GM18511 (cell line): ENCODE measurements at regions not wholly inside any gene's neighbourhood (a gene's known extent, or its start where the extent isn't known, plus 50 kb on each side); places are given as distances from the start of the nearest gene placed in this dataset.
"Not testable (repeated sequence)": the region's sequence is repeated elsewhere in the genome, so short reads cannot be mapped to it uniquely, and the experiment has no call there.

Experiments used
- ATAC-seq: cut with Tn5 transposase; IDR thresholded peaks from one replicate; pipeline ENCODE4 v1.9.1; 2021; ENCODE audit warnings: mild to moderate bottlenecking, moderate library complexity; ENCODE audit not compliant: unreplicated experiment

- ATAC-seq: no peak
Measured at GRCh38 chr5:40356248-40356647, 323.5 kb upstream of the PTGER4 start.

- no peak for ATAC-seq
Measured at GRCh38 chr5:40355846-40356245, 323.9 kb upstream of the PTGER4 start.

DNA sequence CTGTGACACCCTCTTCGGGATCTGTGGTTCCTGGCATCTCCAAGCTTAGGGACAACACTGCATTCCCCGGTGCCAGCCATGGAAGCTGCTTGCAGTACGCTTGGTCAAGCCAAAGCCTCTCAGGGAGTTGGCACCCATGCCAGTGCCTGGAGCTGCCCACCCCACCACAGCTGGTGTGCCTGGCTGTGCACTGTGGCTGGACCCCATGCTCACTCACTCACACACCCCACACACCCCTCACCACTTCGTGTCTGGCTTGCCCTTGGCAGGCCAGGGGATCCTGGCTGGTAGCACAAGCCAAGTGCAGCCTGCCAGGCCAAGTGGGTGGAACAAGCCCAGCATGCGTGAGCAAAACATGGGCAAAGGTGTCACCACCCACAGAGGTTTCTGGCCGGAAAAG is 324.5 kb upstream of the PTGER4 start:
- ATAC-seq: no peak

DNA sequence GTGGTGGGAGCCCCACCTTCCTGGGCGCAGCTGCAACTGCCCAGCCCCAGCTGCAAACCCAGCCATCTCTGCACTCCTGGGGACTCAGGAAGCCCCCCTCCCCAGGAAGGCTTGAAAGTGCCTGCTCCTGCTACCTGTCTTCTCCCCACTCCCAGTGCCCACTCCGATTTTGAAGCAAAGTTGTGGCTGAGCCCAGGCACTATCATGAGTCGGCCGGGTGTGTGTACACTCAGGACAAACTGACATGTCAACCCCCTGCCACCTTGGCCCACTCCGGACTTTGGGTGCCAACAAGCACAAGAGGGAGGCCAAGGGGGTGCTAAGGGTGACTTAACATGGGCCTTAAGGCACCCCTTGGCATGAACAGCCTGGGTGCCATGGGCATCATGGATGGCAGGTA is 325.5 kb upstream of the PTGER4 start:
- no peak for ATAC-seq

DNA sequence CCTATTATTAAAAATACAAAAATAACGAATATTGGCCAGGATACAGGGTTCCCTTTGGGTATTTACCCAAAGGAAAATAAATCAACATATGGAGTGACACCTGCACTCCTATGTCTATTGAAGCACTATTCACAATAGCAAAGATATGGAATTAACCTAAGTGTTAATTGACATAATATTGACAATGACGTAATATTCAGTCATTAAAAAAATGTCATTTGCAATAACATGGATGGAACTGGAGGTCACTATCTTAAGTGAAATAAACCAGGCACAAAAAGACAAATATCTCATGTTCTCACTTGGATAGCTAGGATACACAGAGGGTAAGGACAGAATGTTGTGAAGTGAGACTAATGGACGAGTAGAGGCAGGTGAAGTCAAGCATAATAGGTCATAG is 326.3 kb upstream of the PTGER4 start:
- ATAC-seq: no peak

DNA sequence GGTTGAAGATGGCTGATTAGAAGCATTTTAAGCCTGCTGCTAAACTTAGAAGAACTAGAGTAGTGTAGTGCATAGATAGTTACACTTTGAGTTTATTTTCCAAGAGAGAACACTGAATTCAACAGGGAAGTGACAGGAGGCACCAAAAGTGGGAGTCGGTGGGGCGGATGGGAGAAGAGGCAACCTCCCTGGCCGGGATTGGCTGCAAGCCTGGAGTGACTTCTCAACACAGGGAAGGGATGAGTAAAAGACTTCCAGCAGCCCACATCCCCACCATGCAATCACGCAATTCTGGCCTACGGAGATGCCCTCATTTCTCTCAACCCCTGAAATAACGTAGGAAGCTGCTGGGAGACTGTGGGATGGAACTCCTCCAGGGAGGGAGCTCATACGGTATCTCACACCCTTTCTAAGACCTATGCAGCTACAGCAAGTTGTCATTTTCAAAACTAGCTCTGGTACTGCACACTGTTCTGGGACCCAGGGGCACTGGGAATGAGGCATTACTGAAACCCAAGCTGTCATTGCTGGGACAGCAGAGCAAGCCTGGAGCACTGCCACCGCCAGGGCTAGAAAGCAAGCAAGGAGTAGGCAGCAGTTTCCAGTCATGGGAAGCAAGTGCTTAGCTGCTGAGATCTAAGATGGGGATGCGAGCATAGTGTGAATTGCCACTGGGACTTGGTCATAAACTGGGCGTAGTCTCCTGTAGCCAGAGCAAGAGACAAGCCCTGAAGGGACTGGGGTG is 331.6 kb upstream of the PTGER4 start:
- ATAC-seq: no peak

GRCh38 chr5:40346901-40347300 is 332.8 kb upstream of the PTGER4 start:
- no peak for ATAC-seq

DNA sequence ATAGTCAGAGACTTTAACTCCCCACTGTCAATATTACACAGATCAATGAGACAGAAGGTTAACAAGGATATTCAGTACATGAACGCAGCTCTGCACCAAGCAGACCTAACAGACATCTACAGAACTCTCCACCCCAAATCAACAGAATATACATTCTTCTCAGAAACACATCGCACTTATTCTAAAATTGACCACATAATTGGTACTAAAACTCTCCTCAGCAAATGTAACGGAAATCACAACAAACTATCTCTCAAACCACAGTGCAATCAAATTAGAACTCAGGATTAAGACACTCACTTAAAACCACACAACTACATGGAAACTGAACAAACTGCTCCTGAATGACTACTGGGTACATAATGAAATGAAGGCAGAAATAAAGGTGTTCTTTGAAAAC is 341.3 kb upstream of the PTGER4 start:
- ATAC-seq: not testable (repeated sequence)

DNA sequence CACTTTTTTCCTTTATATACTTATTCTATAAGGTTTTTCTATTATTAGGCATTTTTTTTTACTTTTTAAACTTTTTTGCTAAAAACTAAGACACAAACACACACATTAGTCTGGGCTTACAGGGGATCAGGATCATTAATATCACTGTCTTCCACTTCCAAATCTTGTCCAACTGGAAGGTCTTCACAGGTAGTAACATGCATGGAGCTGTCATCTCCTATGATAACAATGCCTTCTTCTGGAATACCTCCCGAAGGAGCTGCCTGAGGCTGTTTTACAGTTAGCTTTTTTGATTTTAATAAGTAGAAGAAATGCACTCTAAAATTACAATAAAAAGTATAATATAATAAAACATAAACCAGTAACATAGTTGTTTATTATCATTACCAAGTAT is 345.5 kb upstream of the PTGER4 start:
- ATAC-seq: no peak

DNA sequence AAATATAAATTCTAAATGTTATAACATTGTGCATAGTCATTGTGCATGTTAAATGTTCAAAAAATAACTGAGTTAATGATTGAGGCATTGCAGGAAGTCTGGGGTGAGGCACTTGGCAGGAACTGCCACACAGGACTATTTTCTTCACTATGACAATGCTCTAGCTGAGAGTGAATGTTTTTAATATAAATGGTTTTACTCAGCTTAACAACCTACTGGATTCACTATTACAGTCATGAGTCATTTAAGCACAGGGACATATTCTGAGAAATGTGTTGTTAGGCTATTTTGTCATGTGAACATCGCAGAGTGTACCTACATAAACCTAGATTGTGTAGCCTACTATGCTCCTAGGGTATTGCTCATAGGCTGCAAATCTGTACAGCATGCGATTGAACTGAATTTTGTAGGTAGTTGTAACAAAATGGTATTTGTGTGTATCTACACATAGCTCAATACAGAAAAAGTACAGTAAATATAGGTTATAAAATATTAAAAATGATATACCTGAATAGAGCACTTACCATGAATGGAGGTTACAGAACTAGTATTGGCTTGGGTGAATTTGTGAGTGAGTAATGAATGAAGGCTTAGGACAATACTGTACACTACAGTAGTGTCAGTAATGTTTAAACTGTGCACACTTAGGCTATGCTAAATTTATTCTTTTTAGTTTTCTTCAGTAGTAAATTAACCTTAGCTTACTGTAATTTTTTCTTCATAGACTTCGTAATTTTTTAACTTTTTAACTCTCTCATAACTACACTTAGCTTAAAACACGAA is 346.1 kb upstream of the PTGER4 start:
- peak; percentile 88 for ATAC-seq

- no peak for ATAC-seq
Measured at GRCh38 chr5:40332970-40333369, 346.7 kb upstream of the PTGER4 start.

GRCh38 chr5:40331616-40332015 is 348.1 kb upstream of the PTGER4 start:
- ATAC-seq: no peak

DNA sequence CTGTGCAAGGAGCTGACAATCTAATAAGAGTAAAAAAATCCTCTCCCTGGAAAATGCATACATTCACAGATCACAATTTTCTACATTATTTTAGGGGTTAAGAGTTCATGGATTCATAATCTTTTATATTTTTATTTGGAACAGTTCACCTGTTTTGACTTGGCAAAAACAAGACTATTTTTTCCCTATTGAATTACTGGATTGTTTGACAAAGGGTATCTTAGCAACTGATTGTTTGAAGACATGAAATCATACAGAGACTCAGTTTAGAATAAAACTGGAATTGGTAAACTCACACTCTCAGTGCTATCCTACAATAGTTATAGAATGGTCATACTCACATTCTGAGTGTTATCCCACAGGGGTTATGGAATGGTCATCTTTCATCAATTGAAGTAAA is 358.2 kb upstream of the PTGER4 start:
- no peak for ATAC-seq

GRCh38 chr5:40318395-40318794 is 361.3 kb upstream of the PTGER4 start:
- ATAC-seq: no peak

GRCh38 chr5:40317023-40317422 is 362.7 kb upstream of the PTGER4 start:
- no peak for ATAC-seq

GRCh38 chr5:40315126-40315525 is 364.6 kb upstream of the PTGER4 start:
- no peak for ATAC-seq

- no peak for ATAC-seq
Measured at GRCh38 chr5:40314275-40314674, 365.4 kb upstream of the PTGER4 start.

DNA sequence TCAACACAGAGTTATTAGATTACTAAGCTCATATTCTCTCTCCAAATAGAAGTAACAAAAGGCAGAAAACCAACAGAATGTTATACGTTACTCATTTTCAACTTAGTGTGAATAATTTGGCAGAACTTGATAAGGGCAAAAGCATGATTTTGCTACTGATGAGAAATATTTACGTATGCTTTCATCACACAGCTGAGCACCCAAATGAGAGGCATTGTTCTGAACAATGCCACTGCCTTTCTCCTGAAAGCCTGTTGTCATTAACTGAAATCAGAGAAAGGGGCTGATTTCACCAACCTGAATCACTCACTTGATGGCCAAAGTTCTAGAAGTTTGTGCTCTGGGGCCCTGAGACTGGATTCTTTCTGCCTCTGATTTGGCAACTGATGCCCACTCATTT is 367.5 kb upstream of the PTGER4 start:
- no peak for ATAC-seq

- ATAC-seq: no peak
Measured at GRCh38 chr5:40309851-40310250, 369.9 kb upstream of the PTGER4 start.

DNA sequence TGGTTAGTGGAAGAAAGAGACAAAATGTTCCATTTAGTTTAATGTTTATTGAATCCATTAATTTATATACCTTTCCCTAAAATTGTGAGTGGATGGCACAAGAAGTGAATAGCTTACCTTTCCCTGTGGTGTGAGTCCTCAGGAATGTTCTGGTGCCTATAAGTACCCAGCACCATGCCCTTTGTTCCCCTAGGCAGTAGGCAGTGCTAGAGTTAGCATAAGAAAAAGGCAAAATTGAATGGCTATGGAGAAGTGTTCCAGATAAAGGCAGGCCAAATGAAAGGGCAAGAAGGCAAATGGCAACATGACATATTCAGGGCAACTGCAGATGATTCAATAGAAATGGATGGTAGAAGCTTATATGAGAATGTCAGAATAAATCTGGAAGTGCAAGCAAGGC is 370.8 kb upstream of the PTGER4 start:
- ATAC-seq: no peak

DNA sequence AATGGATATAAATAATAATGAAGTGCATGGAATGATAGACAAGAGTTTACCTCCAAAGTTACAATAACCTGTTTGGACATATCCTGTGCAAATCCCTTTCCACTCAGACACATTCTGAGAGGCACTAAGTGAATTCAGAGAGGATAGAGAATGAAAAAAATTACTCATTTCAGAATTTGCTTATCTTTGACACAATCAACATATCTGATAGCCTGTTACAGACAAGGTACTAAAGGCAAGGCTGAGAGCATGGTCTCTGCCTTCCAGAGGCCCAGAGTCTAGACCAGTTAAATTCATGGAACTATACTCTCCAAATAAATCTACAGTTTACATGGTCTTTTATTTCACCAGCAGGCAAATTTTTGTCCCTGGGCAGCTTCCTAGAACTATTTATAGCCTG is 371.8 kb upstream of the PTGER4 start:
- no peak for ATAC-seq

DNA sequence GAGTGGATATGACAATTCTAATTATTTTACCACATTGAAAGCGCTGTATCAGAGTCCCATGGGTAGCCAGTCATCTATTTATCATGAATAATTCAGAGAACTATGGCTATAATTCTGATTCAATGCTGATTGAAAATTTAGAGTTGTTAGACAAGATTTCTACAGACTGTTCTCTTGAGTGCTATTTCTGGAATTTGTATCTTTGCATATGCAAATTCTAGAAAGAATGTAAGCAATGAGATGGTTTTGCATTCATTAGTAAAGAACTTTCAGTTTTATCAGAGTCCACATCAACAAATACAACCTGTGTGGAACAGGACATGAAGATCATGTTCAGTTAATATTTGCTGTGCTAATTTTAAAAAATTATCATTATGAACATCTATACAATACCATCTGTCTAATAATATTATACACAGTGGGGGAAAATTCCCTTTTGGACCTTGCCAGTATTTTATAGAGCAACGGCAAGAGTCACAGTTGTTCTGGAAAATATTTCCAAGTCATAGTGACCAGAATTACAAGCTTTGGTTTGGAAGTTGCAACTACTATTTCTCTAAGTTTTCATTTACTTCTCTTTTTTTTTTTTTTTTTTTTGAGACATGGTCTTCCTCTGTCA is 372.7 kb upstream of the PTGER4 start:
- ATAC-seq: no peak
